ENCODE measurements at regions not wholly inside any gene's neighbourhood (a gene's known extent, or its start where the extent isn't known, plus 50 kb on each side); places are given as distances from the start of the nearest gene placed in this dataset.

GRCh38 chr3:72042397-72043203, 257.7 kb upstream of the PROK2 start:
- H3K4me3 ChIP-seq (ENCODE audit: low read depth, low read length), result no peak overlapping the region
- TF ChIP-seq CTCF (conservative IDR thresholded peaks at IDR 0.05; ENCODE audit: low read depth, low read length), result no peak

GRCh38 chr3:72041511-72041910, 256.6 kb upstream of the PROK2 start:
- no peak overlapping the region for H3K4me3 ChIP-seq (ENCODE audit: low read depth, low read length)
- TF ChIP-seq CTCF (conservative IDR thresholded peaks at IDR 0.05; ENCODE audit: low read depth, low read length), result peak; percentile 28
- peak; percentile 20 for DNase-seq (ENCODE audit: low read depth)

More at GRCh38 chr3:72042397-72043203, 257.7 kb upstream of the PROK2 start:
- DNase-seq (ENCODE audit: low read depth), result peak; percentile 46

GRCh38 chr3:72041076-72041475, 256.1 kb upstream of the PROK2 start:
- H3K4me3 ChIP-seq (ENCODE audit: low read depth, low read length), result no peak overlapping the region
- DNase-seq (ENCODE audit: low read depth), result no peak
- TF ChIP-seq CTCF (conservative IDR thresholded peaks at IDR 0.05; ENCODE audit: low read depth, low read length), result no peak

- no peak for TF ChIP-seq CTCF (conservative IDR thresholded peaks at IDR 0.05; ENCODE audit: low read depth, low read length)
- DNase-seq (ENCODE audit: low read depth), result no peak
Observed at GRCh38 chr3:72039677-72040076, 254.7 kb upstream of the PROK2 start.

GRCh38 chr3:72036899-72037298, 252.0 kb upstream of the PROK2 start:
- no peak for TF ChIP-seq CTCF (conservative IDR thresholded peaks at IDR 0.05; ENCODE audit: low read depth, low read length)
- DNase-seq (ENCODE audit: low read depth), result peak; percentile 45
- H3K4me3 ChIP-seq (ENCODE audit: low read depth, low read length), result no peak overlapping the region

More at GRCh38 chr3:72039677-72040076, 254.7 kb upstream of the PROK2 start:
- no peak overlapping the region for H3K4me3 ChIP-seq (ENCODE audit: low read depth, low read length)

- no peak for TF ChIP-seq CTCF (conservative IDR thresholded peaks at IDR 0.05; ENCODE audit: low read depth, low read length)
- DNase-seq (ENCODE audit: low read depth), result no peak
- H3K4me3 ChIP-seq (ENCODE audit: low read depth, low read length), result no peak overlapping the region
Observed at GRCh38 chr3:72035606-72036005, 250.7 kb upstream of the PROK2 start.

- no peak for TF ChIP-seq CTCF (conservative IDR thresholded peaks at IDR 0.05; ENCODE audit: low read depth, low read length)
- H3K4me3 ChIP-seq (ENCODE audit: low read depth, low read length), result no peak overlapping the region
- no peak for DNase-seq (ENCODE audit: low read depth)
Observed at GRCh38 chr3:72034986-72035385, 250.0 kb upstream of the PROK2 start.

All from choroid plexus epithelial cell (primary cell).